Ecto neural progenitor cell (in vitro differentiated cells): ENCODE measurements at regions not wholly inside any gene's neighbourhood (a gene's known extent, or its start where the extent isn't known, plus 50 kb on each side); places are given as distances from the start of the nearest gene placed in this dataset.
"Not testable (repeated sequence)": the region's sequence is repeated elsewhere in the genome, so short reads cannot be mapped to it uniquely, and the experiment has no call there.

ENCODE experiments used
- DNase-seq: peaks from one replicate; pipeline ENCODE4 v3.0.0-alpha.2; 2018; ENCODE audit warnings: low spot score

GRCh38 chr7:76849887-76850563 is 182.1 kb downstream of the SPDYE17 start:
- not testable (repeated sequence) for DNase-seq

- DNase-seq, result not testable (repeated sequence)
Observed at GRCh38 chr7:76839879-76840278, 192.3 kb downstream of the SPDYE17 start.

GRCh38 chr7:76839214-76839613 is 192.9 kb downstream of the SPDYE17 start:
- DNase-seq, result not testable (repeated sequence)

- DNase-seq, result not testable (repeated sequence)
Observed at GRCh38 chr7:76838357-76838756, 193.8 kb downstream of the SPDYE17 start.

- not testable (repeated sequence) for DNase-seq
Observed at GRCh38 chr7:76829233-76829632, 202.2 kb upstream of the POMZP3 start.

GRCh38 chr7:76826181-76826580 is 199.1 kb upstream of the POMZP3 start:
- not testable (repeated sequence) for DNase-seq

- not testable (repeated sequence) for DNase-seq
Observed at GRCh38 chr7:76809856-76810255, 182.8 kb upstream of the POMZP3 start.

GRCh38 chr7:76807588-76808100 is 180.6 kb upstream of the POMZP3 start:
- not testable (repeated sequence) for DNase-seq

GRCh38 chr7:76806460-76806859 is 179.4 kb upstream of the POMZP3 start:
- not testable (repeated sequence) for DNase-seq

GRCh38 chr7:76806010-76806409 is 178.9 kb upstream of the POMZP3 start:
- not testable (repeated sequence) for DNase-seq

GRCh38 chr7:76805262-76805661 is 178.2 kb upstream of the POMZP3 start:
- not testable (repeated sequence) for DNase-seq

GRCh38 chr7:76797639-76798038 is 170.6 kb upstream of the POMZP3 start:
- DNase-seq, result not testable (repeated sequence)

GRCh38 chr7:76780693-76781092 is 153.6 kb upstream of the POMZP3 start:
- not testable (repeated sequence) for DNase-seq

GRCh38 chr7:76774279-76774678 is 147.2 kb upstream of the POMZP3 start:
- not testable (repeated sequence) for DNase-seq

- not testable (repeated sequence) for DNase-seq
Observed at GRCh38 chr7:76771980-76772379, 144.9 kb upstream of the POMZP3 start.

GRCh38 chr7:76763977-76764376 is 136.9 kb upstream of the POMZP3 start:
- not testable (repeated sequence) for DNase-seq

- DNase-seq, result not testable (repeated sequence)
Observed at GRCh38 chr7:76760546-76761220, 133.6 kb upstream of the POMZP3 start.

- DNase-seq, result not testable (repeated sequence)
Observed at GRCh38 chr7:76739538-76739937, 112.5 kb upstream of the POMZP3 start.

GRCh38 chr7:76736724-76737123 is 109.6 kb upstream of the POMZP3 start:
- DNase-seq, result not testable (repeated sequence)

- DNase-seq, result not testable (repeated sequence)
Observed at GRCh38 chr7:76736091-76736490, 109.0 kb upstream of the POMZP3 start.

- not testable (repeated sequence) for DNase-seq
Observed at GRCh38 chr7:76735668-76736067, 108.6 kb upstream of the POMZP3 start.

- peak; percentile 46 for DNase-seq
Observed at GRCh38 chr7:76728571-76728974, 101.5 kb upstream of the POMZP3 start.

- not testable (repeated sequence) for DNase-seq
Observed at GRCh38 chr7:76723928-76724327, 96.8 kb upstream of the POMZP3 start.
